SK-N-SH (cell line): ENCODE measurements at regions not wholly inside any gene's neighbourhood (a gene's known extent, or its start where the extent isn't known, plus 50 kb on each side); places are given as distances from the start of the nearest gene placed in this dataset.

Source experiments
- EP300 ChIP-seq, 2 experiments: IDR thresholded peaks; 2 replicates each; pipeline versions ENCODE4 v1.4.0 to v1.6.1; 2012; ENCODE audit warnings: borderline replicate concordance in 1 of 2, low read depth in 1 of 2, low read length in 1 of 2
- NRF1 ChIP-seq: IDR thresholded peaks from 2 replicates; pipeline ENCODE4 v1.6.1; 2012; ENCODE audit warnings: low read depth, mild to moderate bottlenecking, low read length
- SIN3A ChIP-seq: IDR thresholded peaks from 2 replicates; pipeline ENCODE4 v1.6.1; 2012; ENCODE audit warnings: low read depth, mild to moderate bottlenecking, low read length, moderate library complexity, borderline replicate concordance

DNA sequence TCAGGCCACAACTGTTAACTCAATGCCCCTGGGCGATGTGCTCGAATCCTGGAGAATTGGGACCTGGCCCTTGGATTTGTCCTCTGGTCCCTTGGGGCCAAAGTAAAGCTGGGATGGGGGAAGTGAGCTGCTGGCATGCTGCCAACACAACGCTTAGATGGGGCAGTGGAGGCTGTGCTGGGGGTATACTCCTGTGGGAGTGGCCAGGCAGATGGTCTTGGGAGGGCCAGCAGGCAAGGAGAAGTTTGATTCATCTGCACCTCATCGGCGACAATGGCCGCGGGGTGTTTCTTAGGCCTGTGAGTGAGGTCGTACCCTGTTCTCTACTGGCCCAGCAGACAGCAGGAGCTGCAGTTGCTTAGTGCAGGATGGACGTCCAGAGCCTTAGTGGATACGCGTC, 139.0 kb upstream of the MTPN start:
- no peak for TF ChIP-seq SIN3A
- no peak for TF ChIP-seq EP300 (IDR thresholded peaks at IDR 0.05; ENCODE audit: borderline replicate concordance in 1 of 2, low read depth in 1 of 2, low read length in 1 of 2)
- TF ChIP-seq NRF1 = no peak
